HFF-Myc (cell line): ENCODE measurements at regions not wholly inside any gene's neighbourhood (a gene's known extent, or its start where the extent isn't known, plus 50 kb on each side); places are given as distances from the start of the nearest gene placed in this dataset.
A peak's percentile ranks its signal among the peaks of the same experiment; 100 is the strongest.
"Not testable (repeated sequence)": the region's sequence is repeated elsewhere in the genome, so short reads cannot be mapped to it uniquely, and the experiment has no call there.

Source experiments
- DNase-seq: peaks from one replicate; pipeline ENCODE4 v3.0.0-alpha.2; 2011; ENCODE audit warnings: low read depth; ENCODE audit errors: extremely low read depth
- H3K4me3 ChIP-seq: replicated peaks from 2 replicates; pipeline ENCODE4 v1.5.1; 2011; ENCODE audit warnings: low read depth, mild to moderate bottlenecking, control low read depth, low read length
- TF ChIP-seq, protein P1 (sequence below): IDR thresholded peaks from 2 replicates; pipeline ENCODE4 v1.5.1; 2012; ENCODE audit warnings: mild to moderate bottlenecking, low read depth, low read length, control low read depth; ENCODE audit errors: missing control alignments

GRCh38 chr5:68028131-68028727 lies 187.3 kb upstream of the PIK3R1 start:
- no peak for DNase-seq
- TF ChIP-seq, protein P1, sequence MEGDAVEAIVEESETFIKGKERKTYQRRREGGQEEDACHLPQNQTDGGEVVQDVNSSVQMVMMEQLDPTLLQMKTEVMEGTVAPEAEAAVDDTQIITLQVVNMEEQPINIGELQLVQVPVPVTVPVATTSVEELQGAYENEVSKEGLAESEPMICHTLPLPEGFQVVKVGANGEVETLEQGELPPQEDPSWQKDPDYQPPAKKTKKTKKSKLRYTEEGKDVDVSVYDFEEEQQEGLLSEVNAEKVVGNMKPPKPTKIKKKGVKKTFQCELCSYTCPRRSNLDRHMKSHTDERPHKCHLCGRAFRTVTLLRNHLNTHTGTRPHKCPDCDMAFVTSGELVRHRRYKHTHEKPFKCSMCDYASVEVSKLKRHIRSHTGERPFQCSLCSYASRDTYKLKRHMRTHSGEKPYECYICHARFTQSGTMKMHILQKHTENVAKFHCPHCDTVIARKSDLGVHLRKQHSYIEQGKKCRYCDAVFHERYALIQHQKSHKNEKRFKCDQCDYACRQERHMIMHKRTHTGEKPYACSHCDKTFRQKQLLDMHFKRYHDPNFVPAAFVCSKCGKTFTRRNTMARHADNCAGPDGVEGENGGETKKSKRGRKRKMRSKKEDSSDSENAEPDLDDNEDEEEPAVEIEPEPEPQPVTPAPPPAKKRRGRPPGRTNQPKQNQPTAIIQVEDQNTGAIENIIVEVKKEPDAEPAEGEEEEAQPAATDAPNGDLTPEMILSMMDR: no peak
- no peak overlapping the region for H3K4me3 ChIP-seq

- H3K4me3 ChIP-seq: no peak overlapping the region
- DNase-seq: peak; percentile 41
- TF ChIP-seq, protein P1: no peak
Observed at GRCh38 chr5:68027519-68027918, 188.0 kb upstream of the PIK3R1 start.

- no peak for DNase-seq
- H3K4me3 ChIP-seq: no peak overlapping the region
- TF ChIP-seq, protein P1: no peak
Observed at GRCh38 chr5:68026092-68026885, 189.3 kb upstream of the PIK3R1 start.

GRCh38 chr5:68024426-68024825 lies 191.1 kb upstream of the PIK3R1 start:
- H3K4me3 ChIP-seq: no peak overlapping the region
- TF ChIP-seq, protein P1: no peak

DNA sequence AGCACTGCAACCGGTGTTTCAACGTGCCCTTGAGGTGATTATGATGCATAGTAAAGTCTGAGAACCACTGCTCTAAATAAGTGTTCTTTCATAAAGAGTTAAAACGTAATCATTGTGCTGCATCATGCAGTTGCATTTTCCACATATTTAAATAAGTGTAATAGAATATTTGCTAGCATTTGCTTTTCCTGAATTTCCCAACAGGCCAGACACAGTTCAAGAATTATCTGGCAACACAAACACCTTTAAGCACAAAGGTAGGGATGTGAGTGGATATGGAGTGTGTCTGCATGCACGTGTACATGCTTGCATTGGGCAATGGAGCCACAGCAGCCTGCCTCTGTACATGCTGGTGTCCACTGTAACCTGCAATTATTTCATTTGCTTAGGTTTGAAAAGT lies 193.6 kb upstream of the PIK3R1 start:
- H3K4me3 ChIP-seq: no peak overlapping the region
- no peak for DNase-seq
- TF ChIP-seq, protein P1: no peak

More at GRCh38 chr5:68024426-68024825, 191.1 kb upstream of the PIK3R1 start:
- no peak for DNase-seq

DNA sequence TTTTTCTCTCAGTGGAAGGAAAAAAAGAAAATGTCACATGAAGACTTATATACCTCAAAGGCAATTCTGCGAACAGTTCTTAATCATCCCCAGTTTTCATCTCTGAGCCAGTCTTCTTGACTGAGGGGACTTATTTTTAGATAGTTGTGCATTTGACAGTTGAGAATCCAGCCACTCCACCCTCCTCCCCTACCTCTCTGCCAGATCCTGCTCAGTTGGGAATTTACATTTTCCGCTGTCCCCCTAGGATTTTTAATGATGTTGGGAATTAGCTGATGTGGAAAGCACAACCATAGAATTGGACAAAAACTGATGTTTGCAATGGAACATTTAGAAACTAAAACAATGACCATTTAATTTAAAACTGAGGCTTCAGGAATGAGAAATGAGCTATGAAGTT lies 194.3 kb upstream of the PIK3R1 start:
- no peak overlapping the region for H3K4me3 ChIP-seq
- DNase-seq: no peak
- TF ChIP-seq, protein P1: no peak

DNA sequence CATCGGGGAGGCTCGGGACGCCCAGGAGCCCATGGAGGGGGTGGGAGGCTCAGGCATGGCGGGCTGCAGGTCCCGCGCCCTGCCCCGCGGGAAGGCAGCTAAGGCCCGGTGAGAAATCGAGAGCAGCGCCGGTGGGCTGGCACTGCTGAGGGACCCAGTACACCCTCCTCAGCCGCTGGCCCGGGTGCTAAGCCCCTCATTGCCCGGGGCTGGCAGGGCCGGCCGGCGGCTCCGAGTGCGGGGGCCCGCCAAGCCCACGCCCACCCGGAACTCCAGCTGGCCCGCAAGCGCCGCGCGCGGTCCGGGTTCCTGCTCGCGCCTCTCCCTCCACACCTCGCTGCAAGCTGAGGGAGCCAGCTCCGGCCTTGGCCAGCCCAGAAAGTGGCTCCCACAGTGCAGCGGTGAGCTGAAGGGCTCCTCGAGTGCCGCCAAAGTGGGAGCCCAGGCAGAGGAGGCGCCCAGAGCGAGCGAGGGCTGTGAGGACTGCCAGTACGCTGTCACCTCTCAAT lies 195.0 kb upstream of the PIK3R1 start:
- not testable (repeated sequence) for DNase-seq, H3K4me3 ChIP-seq
